H1 (cell line): ENCODE measurements at regions not wholly inside any gene's neighbourhood (a gene's known extent, or its start where the extent isn't known, plus 50 kb on each side); places are given as distances from the start of the nearest gene placed in this dataset.

Source experiments
- CTCF ChIA-PET: fragments of 300-600 bp; sonication (Branson Sonifier 250); formaldehyde crosslinking; loops from one replicate; lab custom pipeline; 2021; ENCODE audit not compliant: partially characterized antibody; lab: Charles Lee
- POLR2A ChIA-PET: fragments of 300-600 bp; sonication (Branson Sonifier 250); formaldehyde crosslinking; loops from one replicate; lab custom pipeline; 2021; ENCODE audit warnings: inconsistent platforms; ENCODE audit not compliant: partially characterized antibody; lab: Charles Lee
- DNase-seq, 2 experiments: peaks; one replicate each; pipeline versions ENCODE4 v3.0.0 to v3.0.0-alpha.2; 2010 to 2022; ENCODE audit warnings: low spot score in 2 of 2, low read depth in 1 of 2, mixed read lengths in 1 of 2
- FAIRE-seq: peaks from 2 replicates; lab custom pipeline; 2011; peaks lifted over from hg19 to GRCh38; lab: Jason Lieb, UNC
- H2AFZ ChIP-seq: 2 replicates; pipeline ENCODE4 v1.8.1; 2012; ENCODE audit warnings: low read length, inconsistent platforms
- H2AK5ac ChIP-seq: 2 replicates; pipeline ENCODE4 v1.6.1; 2013; ENCODE audit warnings: low read depth, low read length
- H2BK120ac ChIP-seq: replicated peaks from 2 replicates; pipeline ENCODE3; 2013; ENCODE audit warnings: low read depth, low read length, inconsistent platforms
- H2BK12ac ChIP-seq: 2 replicates; pipeline ENCODE4 v1.6.1; 2013; ENCODE audit warnings: low read depth, low read length
- H2BK15ac ChIP-seq: 2 replicates; pipeline ENCODE4 v1.6.1; 2013; ENCODE audit warnings: low read length
- H2BK20ac ChIP-seq: 2 replicates; pipeline ENCODE4 v1.6.1; 2013; ENCODE audit warnings: low read length
- H2BK5ac ChIP-seq: 2 replicates; pipeline ENCODE4 v1.6.1; 2013; ENCODE audit warnings: low read depth, low read length
- H3K14ac ChIP-seq: 2 replicates; pipeline ENCODE4 v1.6.1; 2013; ENCODE audit warnings: inconsistent platforms; ENCODE audit not compliant: insufficient read length
- H3K18ac ChIP-seq: 2 replicates; pipeline ENCODE4 v1.6.1; 2013; ENCODE audit warnings: low read length; ENCODE audit errors: extremely low read depth
- H3K23ac ChIP-seq: 2 replicates; pipeline ENCODE4 v1.6.1; 2013; ENCODE audit warnings: inconsistent platforms; ENCODE audit not compliant: insufficient read length
- H3K23me2 ChIP-seq: 2 replicates; pipeline ENCODE4 v1.6.1; 2013; ENCODE audit warnings: low read depth, low read length
- H3K27ac ChIP-seq: 2 replicates; pipeline ENCODE4 v1.6.1; 2011; ENCODE audit warnings: low read depth, low read length, inconsistent platforms
- H3K27me3 ChIP-seq, 4 experiments: replicated peaks in 1 of 4; 1 replicate in 1 of 4; 2 replicates in 3 of 4; pipeline versions ENCODE4 v1.6.1 to v1.8.1; 2011 to 2013; ENCODE audit warnings: low read length in 3 of 4, mild to moderate bottlenecking in 3 of 4, inconsistent platforms in 2 of 4, mixed read lengths in 2 of 4, moderate library complexity in 1 of 4; ENCODE audit not compliant: control insufficient read depth in 3 of 4, insufficient read depth in 3 of 4; ENCODE audit errors: extremely low read depth in 1 of 4
- H3K36me3 ChIP-seq, 4 experiments: 2 replicates each; pipeline versions ENCODE4 v1.6.1 to v1.8.1; 2011 to 2013; ENCODE audit warnings: mild to moderate bottlenecking in 4 of 4, low read length in 3 of 4, moderate library complexity in 2 of 4, control low read depth in 1 of 4, inconsistent platforms in 1 of 4; ENCODE audit not compliant: insufficient read depth in 4 of 4, control insufficient read depth in 2 of 4
- H3K4ac ChIP-seq: replicated peaks from 2 replicates; pipeline ENCODE3; 2013; ENCODE audit warnings: low read length, low read depth, mixed read lengths, inconsistent platforms; ENCODE audit not compliant: insufficient read length
- H3K4me1 ChIP-seq, 4 experiments: replicated peaks in 1 of 4; 1 replicate in 1 of 4; 2 replicates in 3 of 4; pipeline versions ENCODE4 v1.6.1 to v1.8.1; 2011 to 2013; ENCODE audit warnings: low read length in 3 of 4, inconsistent platforms in 2 of 4, mixed read lengths in 1 of 4; ENCODE audit not compliant: insufficient read depth in 4 of 4, control insufficient read depth in 3 of 4
- H3K4me2 ChIP-seq, 2 experiments: 2 replicates each; pipeline versions ENCODE4 v1.6.1 to v1.8.1; 2011 to 2013; ENCODE audit warnings: low read depth in 2 of 2, low read length in 2 of 2, control low read depth in 1 of 2, inconsistent platforms in 1 of 2, mild to moderate bottlenecking in 1 of 2; ENCODE audit not compliant: insufficient read depth in 1 of 2
- H3K4me3 ChIP-seq, 4 experiments: fragments of 200-600, 300-600 bp in 1 of 4; sonication (generic), shearing (Covaris generic), sonication (Bioruptor Twin) in 1 of 4; 2 replicates each; pipeline versions ENCODE4 v1.5.1 to v1.8.1; 2011 to 2016; ENCODE audit warnings: low read length in 4 of 4, low read depth in 3 of 4, control low read depth in 2 of 4, inconsistent platforms in 2 of 4, mild to moderate bottlenecking in 2 of 4, mixed read lengths in 1 of 4, moderate library complexity in 1 of 4; ENCODE audit not compliant: insufficient read depth in 2 of 4; ENCODE audit errors: extremely low read depth in 1 of 4
- H3K56ac ChIP-seq: replicated peaks from 2 replicates; pipeline ENCODE3; 2013; ENCODE audit warnings: low read depth, mild to moderate bottlenecking, mixed read lengths, low read length, inconsistent platforms; ENCODE audit not compliant: insufficient read length
- H3K79me1 ChIP-seq: 2 replicates; pipeline ENCODE4 v1.6.1; 2013; ENCODE audit warnings: low read depth, low read length, control low read depth
- H3K79me2 ChIP-seq, 2 experiments: 2 replicates each; pipeline versions ENCODE4 v1.6.1 to v1.8.1; 2012 to 2013; ENCODE audit warnings: low read length in 2 of 2, mild to moderate bottlenecking in 2 of 2, inconsistent platforms in 1 of 2; ENCODE audit not compliant: insufficient read depth in 2 of 2, control insufficient read depth in 1 of 2
- H3K9ac ChIP-seq, 4 experiments: replicated peaks in 1 of 4; 1 replicate in 1 of 4; 2 replicates in 3 of 4; pipeline versions ENCODE4 v1.6.1 to v1.8.1; 2011 to 2013; ENCODE audit warnings: low read depth in 3 of 4, low read length in 3 of 4, control low read depth in 2 of 4, mild to moderate bottlenecking in 2 of 4, moderate library complexity in 2 of 4, inconsistent platforms in 1 of 4; ENCODE audit errors: extremely low read depth in 1 of 4
- H3K9me3 ChIP-seq, 2 experiments: 2 replicates each; pipeline versions ENCODE4 v1.6.1 to v1.8.1; 2012 to 2013; ENCODE audit warnings: mild to moderate bottlenecking in 2 of 2, moderate library complexity in 2 of 2, control low read depth in 1 of 2, inconsistent platforms in 1 of 2, low read depth in 1 of 2, low read length in 1 of 2, mixed read lengths in 1 of 2; ENCODE audit not compliant: insufficient read depth in 2 of 2
- H4K20me1 ChIP-seq, 2 experiments: replicated peaks in 1 of 2; 2 replicates each; pipeline versions ENCODE3 to v1.8.1; 2011 to 2013; ENCODE audit warnings: inconsistent platforms in 2 of 2, low read length in 2 of 2, mild to moderate bottlenecking in 1 of 2; ENCODE audit not compliant: insufficient read depth in 2 of 2, control insufficient read depth in 1 of 2
- H4K5ac ChIP-seq: 2 replicates; pipeline ENCODE4 v1.6.1; 2013; ENCODE audit warnings: low read length, low read depth, mixed read lengths, inconsistent platforms; ENCODE audit not compliant: insufficient read length
- H4K8ac ChIP-seq: 2 replicates; pipeline ENCODE4 v1.8.0; 2013; ENCODE audit warnings: mild to moderate bottlenecking, moderate library complexity, low read length, inconsistent platforms; ENCODE audit not compliant: insufficient read depth; ENCODE audit errors: extremely low read depth
- H4K91ac ChIP-seq: replicated peaks from 2 replicates; pipeline ENCODE3; 2013; ENCODE audit warnings: low read length, mixed read lengths, inconsistent platforms; ENCODE audit not compliant: insufficient read length
- CBX5 ChIP-seq: fragments of 300-800, 300-1000 bp; sonication (generic); IDR thresholded peaks from 2 replicates; pipeline ENCODE4 v1.7.1; 2016; ENCODE audit warnings: antibody characterized with exemption, low read length, low read depth
- CHD1 ChIP-seq: IDR thresholded peaks from 2 replicates; pipeline ENCODE4 v1.6.1; 2012; ENCODE audit warnings: low read depth, low read length, improper control_type of control experiment
- EP300 ChIP-seq, 2 experiments: IDR thresholded peaks; 1 replicate in 1 of 2; 2 replicates in 1 of 2; pipeline ENCODE4 v1.6.1; 2011 to 2012; ENCODE audit warnings: low read depth in 2 of 2, low read length in 2 of 2, mild to moderate bottlenecking in 2 of 2, borderline replicate concordance in 1 of 2, inconsistent platforms in 1 of 2, moderate library complexity in 1 of 2
- GABPA ChIP-seq: IDR thresholded peaks from 2 replicates; pipeline ENCODE4 v1.6.1; 2011; ENCODE audit warnings: mild to moderate bottlenecking, low read length, moderate library complexity, borderline replicate concordance; ENCODE audit not compliant: insufficient read depth
- GTF2F1 ChIP-seq: IDR thresholded peaks from 2 replicates; pipeline ENCODE4 v1.6.1; 2012; ENCODE audit warnings: low read depth, low read length, improper control_type of control experiment, borderline replicate concordance
- JUND ChIP-seq: IDR thresholded peaks from 2 replicates; pipeline ENCODE4 v1.6.1; 2011; ENCODE audit warnings: mild to moderate bottlenecking, improper control_type of control experiment, low read length
- KDM5A ChIP-seq: fragments of 200-600 bp; IDR thresholded peaks from 2 replicates; pipeline ENCODE4 v1.7.1; 2012; ENCODE audit warnings: mild to moderate bottlenecking, low read length, inconsistent platforms, mixed read lengths
- POU5F1 ChIP-seq: IDR thresholded peaks from 2 replicates; pipeline ENCODE4 v1.6.1; 2011; ENCODE audit warnings: low read depth, mild to moderate bottlenecking, low read length, moderate library complexity
- RAD21 ChIP-seq, 2 experiments: IDR thresholded peaks in 1 of 2; conservative IDR thresholded peaks in 1 of 2; 2 replicates each; pipeline ENCODE4 v1.6.1; 2011; ENCODE audit warnings: low read depth in 2 of 2, low read length in 2 of 2, improper control_type of control experiment in 1 of 2, inconsistent platforms in 1 of 2, mild to moderate bottlenecking in 1 of 2, moderate library complexity in 1 of 2
- SAP30 ChIP-seq: fragments of 300-600 bp; sonication (generic); IDR thresholded peaks from 2 replicates; pipeline ENCODE4 v1.7.1; 2012; ENCODE audit warnings: low read length, moderate library complexity, mild to moderate bottlenecking, inconsistent platforms; ENCODE audit not compliant: insufficient read depth, insufficient replicate concordance
- SIN3A ChIP-seq, 2 experiments: IDR thresholded peaks in 1 of 2; conservative IDR thresholded peaks in 1 of 2; 2 replicates each; pipeline ENCODE4 v1.6.1; 2011 to 2012; ENCODE audit warnings: low read length in 2 of 2, improper control_type of control experiment in 1 of 2, low read depth in 1 of 2, mild to moderate bottlenecking in 1 of 2
- SP1 ChIP-seq: IDR thresholded peaks from 2 replicates; pipeline ENCODE4 v1.6.1; 2011; ENCODE audit warnings: low read depth, low read length
- SP2 ChIP-seq: IDR thresholded peaks from 2 replicates; pipeline ENCODE4 v1.6.1; 2012; ENCODE audit warnings: mild to moderate bottlenecking, low read length, inconsistent platforms
- TAF1 ChIP-seq: IDR thresholded peaks from 2 replicates; pipeline ENCODE4 v1.6.1; 2011; ENCODE audit warnings: mild to moderate bottlenecking, low read depth, low read length
- WGBS, 2 experiments: shearing (Covaris generic) in 1 of 2; methylation state at CpG; one replicate each; pipeline versions ENCODE4 v1.1.6 to v1.1.7; 2013 to 2015; ENCODE audit warnings: low lambda C conversion rate in 2 of 2, mixed read lengths in 2 of 2, inconsistent platforms in 1 of 2, low coverage in 1 of 2, missing lambda C conversion rate in 1 of 2; ENCODE audit not compliant: insufficient replicate concordance in 2 of 2, insufficient coverage in 1 of 2, insufficient read length in 1 of 2; ENCODE audit errors: extremely low coverage in 1 of 2, missing lambda C conversion rate in 1 of 2; 5-methylcytosine and 5-hydroxymethylcytosine counted together

- FAIRE-seq (no peak), DNase-seq (no peak)
- H3K23me2 ChIP-seq: no peaks in the 10 kb centered on the region
- no peak overlapping the region for H3K18ac ChIP-seq
- H3K14ac ChIP-seq: no peak overlapping the region
- H3K79me2 ChIP-seq: no peaks in the 10 kb centered on the region
- H3K9me3 ChIP-seq: no peaks in the 10 kb centered on the region
- H3K79me1 ChIP-seq: no peaks in the 10 kb centered on the region
- no peaks in the 10 kb centered on the region for H3K4me1 ChIP-seq
- no peaks in the 10 kb centered on the region for H3K36me3 ChIP-seq
- no peak overlapping the region for H2BK20ac ChIP-seq
- H2BK15ac ChIP-seq: no peak overlapping the region
- H3K4me2 ChIP-seq: no peak overlapping the region
- no peaks in the 10 kb centered on the region for H4K20me1 ChIP-seq
- H3K4ac ChIP-seq: no peak overlapping the region
- no peak overlapping the region for H2AK5ac ChIP-seq
- H4K5ac ChIP-seq: no peak overlapping the region
- CTCF ChIA-PET: no interaction called here
- no peak overlapping the region for H3K56ac ChIP-seq
- POLR2A ChIA-PET: no interaction called here
- 95% methylated on average over 4 of the region's 4 CpGs; no CpG with 5 or more reads in 1 of the 2 experiments for WGBS, 2 experiments
- no peak overlapping the region for H3K4me3 ChIP-seq
- H3K23ac ChIP-seq: no peak overlapping the region
- H2BK5ac ChIP-seq: no peak overlapping the region
- H2BK120ac ChIP-seq: no peak overlapping the region
- H3K9ac ChIP-seq: no peak overlapping the region
- H4K8ac ChIP-seq: no peak overlapping the region
- no peaks in the 10 kb centered on the region for H3K27me3 ChIP-seq
- H2BK12ac ChIP-seq: no peak overlapping the region
- no peak overlapping the region for H4K91ac ChIP-seq
- H3K27ac ChIP-seq: no peak overlapping the region
- H2AFZ ChIP-seq: no peak overlapping the region
- TF ChIP-seq TAF1 (no peak), RAD21 (IDR thresholded peaks at IDR 0.05 in 1 of 2, conservative IDR thresholded peaks at IDR 0.05 in 1 of 2; ENCODE audit: low read depth in 2 of 2, low read length in 2 of 2) (no peak), SIN3A (conservative IDR thresholded peaks at IDR 0.05 in 1 of 2, IDR thresholded peaks at IDR 0.05 in 1 of 2; ENCODE audit: low read depth in 1 of 2, low read length in 2 of 2) (no peak), SP2 (no peak), SP1 (no peak), EP300 (IDR thresholded peaks at IDR 0.05; ENCODE audit: borderline replicate concordance in 1 of 2, low read depth in 2 of 2, low read length in 2 of 2) (no peak), SAP30 (no peak), JUND (no peak), KDM5A (no peak), POU5F1 (no peak), GTF2F1 (no peak), CHD1 (no peak), GABPA (no peak), CBX5 (no peak)
These were observed 437.7 kb upstream of the KLF4 start for GRCh38 chr9:107927276-107927675.
